Activated T-cell treated with anti-CD3 and anti-CD28 coated beads, Interleukin-2, amount 50 U/mL, for 4 hours (primary cell): ENCODE measurements at regions not wholly inside any gene's neighbourhood (a gene's known extent, or its start where the extent isn't known, plus 50 kb on each side); places are given as distances from the start of the nearest gene placed in this dataset.

ENCODE experiments used
- ATAC-seq, 2 donors: fragments of 200-7000 bp; cut with Tn5 transposase; one replicate each; pipeline ENCODE4 v1.10.0; 2021
- DNase-seq: peaks from one replicate; pipeline ENCODE4 v3.0.0-alpha.2; 2020
- H3K27me3 Mint-ChIP-seq: one replicate; pipeline ENCODE4 v1.8.0; 2021; ENCODE audit warnings: low read depth, mixed read lengths
- H3K36me3 Mint-ChIP-seq: one replicate; pipeline ENCODE4 v1.8.0; 2022; ENCODE audit warnings: mixed read lengths; ENCODE audit not compliant: insufficient read depth
- H3K4me1 Mint-ChIP-seq: one replicate; pipeline ENCODE4 v1.8.0; 2021; ENCODE audit warnings: low read depth, mixed read lengths
- H3K4me3 Mint-ChIP-seq: one replicate; pipeline ENCODE4 v1.8.0; 2021; ENCODE audit warnings: mild to moderate bottlenecking, moderate library complexity, mixed read lengths
- H3K9me3 Mint-ChIP-seq: one replicate; pipeline ENCODE4 v1.8.0; 2021; ENCODE audit warnings: mixed read lengths

DNA sequence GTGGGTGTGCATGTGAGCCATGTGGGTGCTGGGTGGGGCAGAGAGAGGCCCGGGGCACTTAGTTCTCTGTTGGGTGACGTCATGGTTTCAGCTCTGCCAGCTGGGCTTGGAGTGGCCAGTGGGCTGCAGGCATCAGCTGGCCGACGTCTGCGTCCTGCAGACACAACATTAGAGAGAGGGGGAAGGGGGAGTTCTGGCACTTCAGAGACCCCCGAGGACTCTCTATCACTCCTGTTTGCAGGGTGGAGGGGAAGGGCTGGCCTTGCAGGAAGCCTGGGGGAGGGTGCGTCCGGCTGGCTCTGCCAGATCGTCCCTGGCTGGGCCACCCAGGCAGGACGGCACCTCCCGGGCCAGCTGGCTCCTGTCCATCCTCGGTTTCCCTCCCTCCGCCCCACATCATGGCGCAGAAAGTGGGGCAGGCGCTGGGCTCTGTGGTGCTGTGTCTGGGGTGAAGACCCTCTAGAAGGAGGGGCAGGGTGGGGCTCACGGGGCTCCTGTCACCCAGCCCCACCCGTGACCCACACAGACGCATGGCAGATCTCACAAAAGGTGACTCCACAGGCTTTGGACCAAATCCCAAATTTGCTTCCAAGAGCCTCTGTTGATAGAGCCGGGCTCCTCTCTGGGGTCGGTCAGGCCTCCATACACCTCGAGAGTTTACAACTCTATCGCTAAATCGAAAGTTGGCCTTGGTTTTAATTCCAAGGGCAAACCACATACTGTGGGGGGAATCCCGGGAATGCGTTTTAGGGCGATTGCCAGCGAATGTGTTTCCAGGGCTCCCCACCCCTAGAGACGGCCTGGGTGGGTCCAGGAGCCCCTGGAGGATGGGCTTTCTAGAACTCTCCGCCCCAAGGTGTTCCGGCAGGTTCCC lies 73.4 kb upstream of the TTC34 start:
- H3K9me3 Mint-ChIP-seq: peaks cover 4% of the 10 kb centered on the region
- no peak overlapping the region for H3K4me3 Mint-ChIP-seq
- H3K36me3 Mint-ChIP-seq: no peaks in the 10 kb centered on the region
- H3K27me3 Mint-ChIP-seq: peaks cover 2% of the 10 kb centered on the region
- DNase-seq: no peak
- ATAC-seq: no peak
- H3K4me1 Mint-ChIP-seq: no peaks in the 10 kb centered on the region

GRCh38 chr1:2875707-2876561 lies 74.4 kb upstream of the TTC34 start:
- no peak for ATAC-seq

DNA sequence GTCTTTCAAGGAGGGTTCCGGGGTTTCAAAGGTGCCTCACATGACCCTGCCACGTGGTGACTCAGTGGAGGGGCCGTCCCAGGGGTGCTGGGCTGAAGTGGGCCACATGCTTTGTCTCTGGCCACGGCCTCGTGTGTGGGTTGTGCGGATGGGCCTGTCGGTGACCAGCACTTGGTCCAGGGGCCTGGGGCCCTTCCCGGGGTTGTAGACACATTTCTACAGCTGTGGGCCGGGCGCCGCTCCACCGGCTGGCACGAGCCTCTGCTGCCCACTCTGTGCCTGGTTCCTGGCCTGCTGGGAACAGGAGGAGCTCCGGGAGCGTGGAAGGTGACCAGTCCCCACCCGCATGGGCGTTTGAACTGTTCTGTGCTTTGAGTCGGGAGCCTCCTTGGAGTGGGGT lies 75.4 kb upstream of the TTC34 start:
- Mint-ChIP-seq H3K9me3 (no peaks in the 10 kb centered on the region), H3K27me3 (peaks cover 2% of the 10 kb centered on the region), H3K4me1 (no peaks in the 10 kb centered on the region), H3K36me3 (no peaks in the 10 kb centered on the region), H3K4me3 (no peak overlapping the region)
- ATAC-seq (no peak), DNase-seq (no peak)

More at GRCh38 chr1:2875707-2876561, 74.4 kb upstream of the TTC34 start:
- Mint-ChIP-seq H3K4me3 (no peak overlapping the region), H3K27me3 (peaks cover 2% of the 10 kb centered on the region), H3K36me3 (no peaks in the 10 kb centered on the region), H3K9me3 (peaks cover 4% of the 10 kb centered on the region), H3K4me1 (no peaks in the 10 kb centered on the region)
- no peak for DNase-seq

DNA sequence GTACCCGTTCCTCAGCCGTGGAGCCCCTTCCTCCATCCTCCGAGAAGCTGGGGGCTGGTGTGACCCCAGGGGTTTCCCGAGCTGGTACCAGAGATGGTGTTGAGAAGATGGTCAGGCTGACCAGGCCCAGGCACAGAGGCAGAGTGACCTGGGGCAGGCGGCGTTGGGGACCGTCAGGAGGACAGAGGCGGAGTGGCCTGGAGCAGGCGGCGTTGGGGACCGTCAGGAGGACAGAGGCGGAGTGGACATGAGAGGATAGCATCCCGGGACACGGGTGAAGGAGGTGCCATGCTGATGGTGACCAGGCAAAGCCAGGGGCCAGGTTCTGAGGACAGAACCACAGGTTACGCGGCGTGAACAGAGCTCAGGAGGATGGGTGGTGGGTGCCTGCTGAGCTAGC lies 75.9 kb upstream of the TTC34 start:
- H3K36me3 Mint-ChIP-seq: no peaks in the 10 kb centered on the region
- H3K9me3 Mint-ChIP-seq: no peaks in the 10 kb centered on the region
- no peak for ATAC-seq
- no peak overlapping the region for H3K4me3 Mint-ChIP-seq
- DNase-seq: no peak
- H3K27me3 Mint-ChIP-seq: peaks cover 2% of the 10 kb centered on the region
- no peaks in the 10 kb centered on the region for H3K4me1 Mint-ChIP-seq

- DNase-seq (no peak), ATAC-seq (no peak)
- peaks cover 2% of the 10 kb centered on the region for H3K27me3 Mint-ChIP-seq
Measured at GRCh38 chr1:2878591-2878990, 77.1 kb upstream of the TTC34 start.

DNA sequence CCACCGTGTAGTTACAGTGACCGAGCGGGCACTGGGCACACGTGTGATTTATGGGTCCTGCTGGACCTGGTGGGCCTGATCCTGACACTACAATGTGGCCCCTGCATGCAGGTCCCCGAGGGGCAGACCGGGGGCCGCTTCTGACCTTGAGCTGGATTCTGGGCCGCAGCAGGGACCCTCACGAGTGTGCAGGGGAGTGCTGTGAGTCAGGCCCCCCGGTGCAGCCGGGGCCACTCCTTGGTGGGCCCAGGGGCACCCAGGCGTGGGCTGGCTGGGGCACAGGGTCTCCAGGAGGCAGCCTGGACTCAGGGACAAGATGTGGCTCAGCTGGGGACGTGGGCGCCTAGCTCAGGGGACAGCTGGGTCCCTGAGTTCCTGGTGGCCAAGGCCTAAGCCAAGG lies 77.5 kb upstream of the TTC34 start:
- H3K27me3 Mint-ChIP-seq: peaks cover 4% of the 10 kb centered on the region
- H3K9me3 Mint-ChIP-seq: no peaks in the 10 kb centered on the region
- H3K36me3 Mint-ChIP-seq: no peaks in the 10 kb centered on the region
- DNase-seq (no peak), ATAC-seq (no peak)
- no peaks in the 10 kb centered on the region for H3K4me1 Mint-ChIP-seq
- H3K4me3 Mint-ChIP-seq: no peak overlapping the region

More at GRCh38 chr1:2878591-2878990, 77.1 kb upstream of the TTC34 start:
- H3K4me1 Mint-ChIP-seq: no peaks in the 10 kb centered on the region
- no peak overlapping the region for H3K4me3 Mint-ChIP-seq
- H3K36me3 Mint-ChIP-seq: no peaks in the 10 kb centered on the region
- no peaks in the 10 kb centered on the region for H3K9me3 Mint-ChIP-seq

DNA sequence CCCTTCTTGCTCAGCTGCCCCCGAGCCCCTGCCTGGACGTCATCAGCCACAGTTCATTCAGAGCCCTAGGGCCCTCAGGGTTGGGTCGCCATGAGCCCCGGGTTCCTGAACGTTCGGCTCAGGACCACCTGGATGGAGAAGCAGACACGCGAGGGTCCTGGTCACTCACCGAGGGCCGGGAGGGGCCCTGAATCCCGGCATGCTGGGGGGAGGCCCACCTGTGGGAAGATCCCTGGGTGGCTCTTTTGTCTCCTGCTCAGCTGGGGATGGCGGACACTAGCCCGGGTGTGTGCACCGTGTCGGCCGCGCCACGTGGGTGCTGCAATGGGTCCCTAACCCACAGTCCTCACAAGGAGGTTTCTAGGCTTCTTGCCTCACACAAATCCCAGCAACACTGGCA lies 78.1 kb upstream of the TTC34 start:
- H3K27me3 Mint-ChIP-seq: peaks cover 5% of the 10 kb centered on the region
- no peaks in the 10 kb centered on the region for H3K9me3 Mint-ChIP-seq
- ATAC-seq (no peak), DNase-seq (no peak)
- H3K4me1 Mint-ChIP-seq: no peaks in the 10 kb centered on the region
- H3K4me3 Mint-ChIP-seq: no peak overlapping the region
- H3K36me3 Mint-ChIP-seq: no peaks in the 10 kb centered on the region

GRCh38 chr1:2880086-2880485 lies 78.6 kb upstream of the TTC34 start:
- DNase-seq (no peak), ATAC-seq (no peak)
- H3K9me3 Mint-ChIP-seq: no peaks in the 10 kb centered on the region
- H3K27me3 Mint-ChIP-seq: peaks cover 5% of the 10 kb centered on the region
- H3K4me3 Mint-ChIP-seq: no peak overlapping the region
- no peaks in the 10 kb centered on the region for H3K4me1 Mint-ChIP-seq
- no peaks in the 10 kb centered on the region for H3K36me3 Mint-ChIP-seq

DNA sequence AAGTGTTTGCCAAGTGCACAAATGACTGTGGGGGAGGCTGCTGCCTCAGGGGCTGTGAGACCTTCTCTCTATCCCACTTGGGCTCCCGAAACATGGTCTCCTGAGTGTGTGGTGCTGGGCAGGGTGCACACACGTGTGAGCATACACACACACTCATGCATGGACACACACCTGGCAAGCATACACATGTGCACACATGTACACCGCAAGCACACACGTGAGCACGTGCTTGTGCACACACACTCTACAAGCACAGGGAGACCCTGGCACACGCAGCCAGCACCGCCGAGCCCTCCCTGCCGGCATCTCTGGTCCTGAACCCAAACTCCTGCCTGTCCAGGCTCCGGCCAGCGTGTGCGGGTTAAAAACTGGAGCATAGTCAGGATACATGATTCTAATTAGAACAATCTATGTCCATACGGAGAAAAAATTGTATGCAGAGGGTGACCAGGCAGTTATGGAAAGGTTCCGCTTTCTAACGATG lies 79.4 kb upstream of the TTC34 start:
- DNase-seq (no peak), ATAC-seq (no peak)
- H3K4me1 Mint-ChIP-seq: no peaks in the 10 kb centered on the region
- H3K9me3 Mint-ChIP-seq: no peaks in the 10 kb centered on the region
- peaks cover 3% of the 10 kb centered on the region for H3K27me3 Mint-ChIP-seq
- H3K4me3 Mint-ChIP-seq: no peak overlapping the region
- no peaks in the 10 kb centered on the region for H3K36me3 Mint-ChIP-seq

DNA sequence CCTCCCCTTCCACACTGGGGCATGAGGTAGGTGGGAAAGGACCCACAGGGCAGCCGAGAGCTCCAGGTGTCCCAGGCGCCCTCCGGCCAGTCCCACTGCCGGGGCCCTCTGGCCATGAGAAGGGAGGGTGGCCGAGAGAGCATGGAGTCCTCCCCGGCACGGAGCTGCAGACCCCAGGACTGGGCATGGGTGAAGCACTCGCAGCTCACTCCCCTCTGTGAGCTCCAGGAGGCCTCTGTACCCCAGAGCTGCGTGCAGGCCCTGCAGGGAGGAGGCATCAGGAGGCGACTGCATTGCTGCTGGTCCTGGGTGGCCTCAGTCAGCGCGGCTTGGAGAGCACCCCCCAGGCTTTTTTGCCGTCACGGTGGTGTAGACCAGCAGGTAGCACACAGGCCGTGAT lies 80.1 kb upstream of the TTC34 start:
- no peaks in the 10 kb centered on the region for H3K9me3 Mint-ChIP-seq
- no peaks in the 10 kb centered on the region for H3K4me1 Mint-ChIP-seq
- ATAC-seq: no peak
- H3K27me3 Mint-ChIP-seq: peaks cover 3% of the 10 kb centered on the region
- no peak for DNase-seq
- no peak overlapping the region for H3K4me3 Mint-ChIP-seq
- no peaks in the 10 kb centered on the region for H3K36me3 Mint-ChIP-seq

GRCh38 chr1:2882966-2883696 lies 81.6 kb upstream of the TTC34 start:
- Mint-ChIP-seq H3K27me3 (peaks cover 6% of the 10 kb centered on the region), H3K4me1 (no peaks in the 10 kb centered on the region), H3K4me3 (no peak overlapping the region), H3K9me3 (no peaks in the 10 kb centered on the region), H3K36me3 (no peaks in the 10 kb centered on the region)
- ATAC-seq (no peak), DNase-seq (no peak)

DNA sequence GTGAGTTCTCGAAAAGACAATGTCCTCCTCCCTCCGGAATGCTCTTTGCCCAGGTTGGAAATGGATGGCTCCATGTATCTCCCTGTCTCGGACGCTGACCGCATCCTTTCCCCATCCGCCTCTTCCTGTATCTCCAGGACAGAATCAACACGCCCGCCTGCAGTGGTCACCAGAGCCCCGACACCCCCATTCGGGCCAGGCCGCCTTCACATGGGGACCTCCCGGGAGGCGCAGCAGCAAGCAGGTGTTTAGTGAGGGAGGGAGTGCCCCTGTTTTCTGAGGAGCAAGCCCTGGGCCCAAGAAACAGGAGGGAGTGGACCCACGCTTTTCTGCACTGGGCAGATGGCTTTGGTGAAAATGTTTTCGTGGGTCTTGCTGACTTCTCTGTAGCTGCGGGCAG lies 83.5 kb upstream of the TTC34 start:
- peaks cover 14% of the 10 kb centered on the region for H3K27me3 Mint-ChIP-seq

GRCh38 chr1:2886631-2887030 lies 85.1 kb upstream of the TTC34 start:
- Mint-ChIP-seq H3K36me3 (no peaks in the 10 kb centered on the region), H3K4me3 (no peak overlapping the region), H3K4me1 (no peaks in the 10 kb centered on the region), H3K27me3 (peaks cover 14% of the 10 kb centered on the region), H3K9me3 (no peaks in the 10 kb centered on the region)
- DNase-seq (no peak), ATAC-seq (no peak)

More for the DNA sequence above, 83.5 kb upstream of the TTC34 start:
- ATAC-seq (no peak), DNase-seq (no peak)
- Mint-ChIP-seq H3K4me3 (no peak overlapping the region), H3K36me3 (no peaks in the 10 kb centered on the region), H3K9me3 (no peaks in the 10 kb centered on the region), H3K4me1 (no peaks in the 10 kb centered on the region)
